Mesodermal cell (in vitro differentiated cells): ENCODE measurements at regions not wholly inside any gene's neighbourhood (a gene's known extent, or its start where the extent isn't known, plus 50 kb on each side); places are given as distances from the start of the nearest gene placed in this dataset.
A peak's percentile ranks its signal among the peaks of the same experiment; 100 is the strongest.

Experiments
- H3K27ac ChIP-seq: 2 replicates; pipeline ENCODE4 v1.7.0; 2013; ENCODE audit warnings: mild to moderate bottlenecking, low read depth, low read length, moderate library complexity; ENCODE audit not compliant: severe bottlenecking
- H3K36me3 ChIP-seq: 2 replicates; pipeline ENCODE4 v1.7.1; 2013; ENCODE audit warnings: mild to moderate bottlenecking, low read length, moderate library complexity; ENCODE audit not compliant: control insufficient read depth, insufficient read depth
- H3K4me1 ChIP-seq: one replicate; pipeline ENCODE4 v1.7.1; 2013; ENCODE audit warnings: mild to moderate bottlenecking, low read length; ENCODE audit not compliant: insufficient read depth, control insufficient read depth, poor library complexity, severe bottlenecking
- H3K4me3 ChIP-seq: 2 replicates; pipeline ENCODE4 v1.7.0; 2013; ENCODE audit warnings: low read length, control low read depth, mild to moderate bottlenecking; ENCODE audit not compliant: insufficient read depth, poor library complexity, severe bottlenecking; ENCODE audit errors: extremely low read depth
- H3K9me3 ChIP-seq: 2 replicates; pipeline ENCODE4 v1.7.1; 2013; ENCODE audit warnings: mild to moderate bottlenecking, low read length, moderate library complexity; ENCODE audit not compliant: control insufficient read depth
- WGBS, 2 experiments: methylation state at CpG; one replicate each; pipeline ENCODE4 v1.1.5; 2013; ENCODE audit warnings: missing lambda C conversion rate in 2 of 2; ENCODE audit not compliant: insufficient coverage in 2 of 2; 5-methylcytosine and 5-hydroxymethylcytosine counted together

DNA sequence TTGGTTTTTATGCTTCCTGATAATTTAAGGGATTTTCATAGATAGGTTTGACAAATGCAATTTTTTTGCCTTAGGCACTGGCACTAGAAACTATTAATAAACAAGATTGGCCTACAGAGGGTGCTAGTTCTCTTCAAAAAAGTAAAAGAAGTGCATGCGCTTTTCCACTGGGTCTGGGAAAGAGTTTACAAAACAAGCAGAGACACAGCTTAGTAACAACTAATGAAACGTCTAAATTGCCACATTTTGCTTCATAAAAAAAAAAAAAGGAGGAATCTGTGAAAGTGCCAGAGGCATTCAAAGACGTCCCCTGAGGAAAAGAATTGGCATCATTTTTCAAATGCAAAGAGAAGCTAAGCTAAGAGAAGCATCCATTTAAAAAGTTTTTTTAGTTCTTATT is 58.3 kb upstream of the EEA1 start:
- Histone ChIP-seq H3K9me3 (no peaks in the 10 kb centered on the region), H3K4me3 (no peak overlapping the region), H3K27ac (peak overlapping the region; percentile 49), H3K4me1 (peaks cover 14% of the 10 kb centered on the region), H3K36me3 (no peaks in the 10 kb centered on the region)
- WGBS, 2 experiments: 0 to 6% methylated on average over 1 to 2 of the region's 3 CpGs

DNA sequence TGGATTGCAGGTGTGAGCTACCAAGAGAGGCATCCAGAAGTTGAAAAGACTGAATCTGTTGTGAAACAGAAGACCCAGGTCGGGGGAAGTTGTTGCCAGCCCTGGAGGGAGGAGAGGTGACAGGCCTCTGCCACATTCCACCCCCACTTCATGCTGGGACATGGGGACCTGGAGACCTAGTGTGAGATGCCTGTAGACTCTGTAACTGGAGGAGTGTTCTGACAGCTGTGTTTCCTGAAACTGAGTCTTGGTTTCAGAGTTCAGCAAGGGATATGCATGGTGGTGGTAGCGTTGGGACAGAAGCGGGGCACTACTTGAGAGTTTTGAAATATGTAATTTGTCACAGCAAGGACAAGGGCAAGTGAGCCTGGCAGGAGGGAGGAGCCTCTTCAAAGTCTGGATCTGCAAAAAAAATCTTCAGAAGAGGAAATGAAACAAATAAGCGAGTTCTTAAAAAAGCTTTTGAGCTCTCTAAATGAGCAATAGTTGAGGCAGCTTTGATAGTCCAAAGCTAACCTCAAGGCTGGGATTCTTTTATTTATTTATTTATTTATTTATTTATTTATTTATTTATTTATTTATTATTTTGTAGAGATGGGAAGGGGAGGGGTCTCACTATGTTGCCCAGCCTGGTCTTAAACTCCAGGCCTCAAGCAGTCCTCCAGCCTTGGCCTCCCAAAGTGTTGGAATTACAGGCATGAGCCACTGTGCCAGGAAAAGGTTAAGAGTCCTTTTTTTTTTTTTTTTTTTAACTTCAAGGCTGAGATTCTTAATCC is 58.9 kb upstream of the EEA1 start:
- H3K9me3 ChIP-seq: no peaks in the 10 kb centered on the region
- H3K36me3 ChIP-seq: no peaks in the 10 kb centered on the region
- peak overlapping the region; percentile 49 for H3K27ac ChIP-seq
- no peak overlapping the region for H3K4me3 ChIP-seq
- peaks cover 14% of the 10 kb centered on the region for H3K4me1 ChIP-seq
- 68 to 89% methylated on average over 3 to 4 of the region's 4 CpGs for WGBS, 2 experiments

DNA sequence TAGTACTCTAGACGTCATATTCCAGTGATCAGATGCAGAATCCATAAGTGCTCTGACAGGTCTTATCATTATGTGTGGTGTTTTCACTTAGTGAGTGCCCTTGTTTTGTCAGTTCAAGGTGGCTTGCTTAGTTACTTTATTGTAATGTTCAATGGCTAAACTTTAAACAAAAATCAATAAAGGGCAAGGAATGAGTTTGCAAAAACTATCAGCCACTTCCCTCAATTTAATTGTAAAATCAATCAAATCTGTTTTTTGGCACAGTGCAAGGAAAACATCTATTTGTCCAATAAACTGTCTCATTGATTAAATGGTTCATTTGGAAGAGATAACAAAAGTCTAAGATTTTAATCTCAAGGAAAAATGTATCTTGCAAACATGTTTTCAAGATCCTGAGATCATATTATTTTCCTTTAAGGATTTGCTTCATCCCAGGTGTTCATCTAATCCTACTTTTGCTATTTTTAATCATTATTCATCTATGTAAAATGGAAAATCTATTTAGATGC is 59.6 kb upstream of the EEA1 start:
- Histone ChIP-seq H3K4me3 (no peak overlapping the region), H3K27ac (no peak overlapping the region), H3K9me3 (peaks cover 5% of the 10 kb centered on the region), H3K36me3 (no peaks in the 10 kb centered on the region), H3K4me1 (peaks cover 14% of the 10 kb centered on the region)
- no CpG with 5 or more reads among the region's 1 CpG for WGBS, 2 experiments

DNA sequence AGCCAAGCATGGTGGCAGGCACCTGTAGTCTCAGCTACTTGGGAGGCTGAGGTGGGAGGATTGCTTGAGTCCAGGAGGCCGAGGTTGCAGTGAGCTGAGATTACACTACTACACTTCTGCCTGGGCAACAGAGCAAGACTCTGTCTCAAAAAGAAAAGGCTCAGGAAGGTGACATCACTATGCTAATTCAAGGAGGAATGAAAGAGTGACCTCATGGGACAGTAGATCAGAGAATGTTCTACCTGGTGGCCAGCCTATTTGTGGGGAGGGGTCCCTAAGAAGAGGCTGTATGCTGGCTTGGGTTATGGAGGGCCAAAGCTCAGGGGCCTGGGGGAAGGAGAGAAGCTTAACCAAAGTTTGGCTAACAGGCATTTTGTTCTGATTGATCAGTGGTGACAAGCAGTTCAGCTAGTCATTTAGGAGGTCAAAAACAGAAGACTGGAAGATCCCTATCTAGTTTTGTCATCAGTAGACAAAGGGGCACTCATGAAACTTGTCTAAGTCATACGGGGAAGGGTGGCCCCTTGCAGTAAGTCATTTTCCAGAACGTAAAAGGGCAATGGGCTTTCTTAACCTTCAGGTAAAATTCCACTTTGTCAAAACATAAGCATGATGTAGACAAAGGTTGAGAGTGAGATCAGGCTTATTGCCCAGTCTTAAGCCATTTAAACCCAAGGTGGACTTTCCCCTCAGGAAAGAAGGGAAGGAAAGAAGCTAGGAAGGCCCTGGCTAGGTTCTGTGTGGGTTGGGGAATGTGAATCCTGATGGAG is 60.8 kb upstream of the EEA1 start:
- 85 to 100% methylated on average over 2 to 3 of the region's 3 CpGs for WGBS, 2 experiments

DNA sequence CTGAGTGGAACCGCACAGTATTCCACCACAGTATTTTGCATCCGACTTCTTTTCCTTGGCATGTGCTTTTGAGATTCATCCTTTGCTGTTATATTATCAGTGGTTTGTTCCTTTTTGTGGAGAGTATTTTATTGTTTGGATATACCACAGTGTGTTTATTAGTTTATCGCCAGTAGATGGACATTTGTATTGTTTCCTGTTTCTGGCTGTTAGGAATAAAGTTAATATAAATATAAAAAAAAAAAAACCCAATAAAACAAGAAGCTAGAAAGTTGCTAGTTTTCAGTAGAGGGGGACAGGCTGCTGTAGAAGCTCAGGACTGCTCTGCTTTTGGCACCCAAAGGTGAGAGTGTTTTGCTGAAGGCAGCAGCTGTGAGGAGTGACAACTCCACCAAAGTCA is 62.0 kb upstream of the EEA1 start:
- Histone ChIP-seq H3K27ac (no peak overlapping the region), H3K4me3 (no peak overlapping the region), H3K4me1 (peaks cover 14% of the 10 kb centered on the region), H3K36me3 (no peaks in the 10 kb centered on the region), H3K9me3 (peaks cover 5% of the 10 kb centered on the region)
- WGBS, 2 experiments: 83% methylated on average over 1 of the region's 3 CpGs; no CpG with 5 or more reads in 1 of the 2 experiments

More for the DNA sequence above, 60.8 kb upstream of the EEA1 start:
- Histone ChIP-seq H3K9me3 (peaks cover 5% of the 10 kb centered on the region), H3K4me1 (peaks cover 14% of the 10 kb centered on the region), H3K4me3 (no peak overlapping the region), H3K27ac (no peak overlapping the region), H3K36me3 (no peaks in the 10 kb centered on the region)

DNA sequence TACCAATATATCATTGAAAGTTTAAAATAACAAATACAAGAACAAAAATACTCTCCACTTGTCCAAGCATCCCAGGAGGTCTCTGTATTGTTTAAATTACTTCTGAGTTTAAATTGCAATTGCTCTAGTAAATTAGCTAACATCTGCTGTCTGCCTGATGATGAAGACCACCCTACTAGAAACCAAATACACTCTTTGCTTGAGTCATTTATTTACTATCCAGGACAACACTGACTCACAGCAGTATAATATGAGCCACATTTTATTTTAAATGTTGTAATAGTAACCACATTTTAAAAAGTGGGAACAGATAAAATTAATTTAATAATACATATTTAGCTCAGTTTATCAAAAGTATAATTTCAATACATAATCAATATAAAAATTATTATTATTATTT is 62.9 kb upstream of the EEA1 start:
- Histone ChIP-seq H3K4me1 (peaks cover 16% of the 10 kb centered on the region), H3K27ac (no peak overlapping the region), H3K4me3 (no peak overlapping the region)

DNA sequence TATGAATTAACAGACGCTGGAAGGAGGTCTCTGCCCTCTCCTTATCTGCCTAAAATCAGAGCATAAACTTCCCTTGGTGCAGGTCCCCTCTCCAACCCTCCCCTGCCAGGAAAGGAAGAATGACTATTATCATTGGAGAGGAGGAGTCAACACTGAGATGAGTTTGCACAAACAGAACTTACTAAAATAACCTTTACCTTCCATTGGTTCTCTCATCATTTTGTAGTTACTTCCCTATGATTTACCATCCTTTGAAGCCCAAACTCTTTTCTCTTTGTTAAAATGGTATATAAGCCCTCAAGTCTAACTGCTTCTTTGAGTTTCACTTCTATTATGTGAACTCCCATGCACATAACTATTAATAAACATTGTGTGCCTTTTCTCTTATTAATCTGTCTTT is 64.2 kb upstream of the EEA1 start:
- no peaks in the 10 kb centered on the region for H3K36me3 ChIP-seq
- no CpG with 5 or more reads among the region's 1 CpG for whole genome bisulfite sequencing, 2 experiments
- peaks cover 5% of the 10 kb centered on the region for H3K9me3 ChIP-seq
- H3K27ac ChIP-seq: no peak overlapping the region
- H3K4me1 ChIP-seq: peaks cover 9% of the 10 kb centered on the region
- no peak overlapping the region for H3K4me3 ChIP-seq

More for the DNA sequence above, 62.9 kb upstream of the EEA1 start:
- Histone ChIP-seq H3K36me3 (no peaks in the 10 kb centered on the region), H3K9me3 (peaks cover 5% of the 10 kb centered on the region)

DNA sequence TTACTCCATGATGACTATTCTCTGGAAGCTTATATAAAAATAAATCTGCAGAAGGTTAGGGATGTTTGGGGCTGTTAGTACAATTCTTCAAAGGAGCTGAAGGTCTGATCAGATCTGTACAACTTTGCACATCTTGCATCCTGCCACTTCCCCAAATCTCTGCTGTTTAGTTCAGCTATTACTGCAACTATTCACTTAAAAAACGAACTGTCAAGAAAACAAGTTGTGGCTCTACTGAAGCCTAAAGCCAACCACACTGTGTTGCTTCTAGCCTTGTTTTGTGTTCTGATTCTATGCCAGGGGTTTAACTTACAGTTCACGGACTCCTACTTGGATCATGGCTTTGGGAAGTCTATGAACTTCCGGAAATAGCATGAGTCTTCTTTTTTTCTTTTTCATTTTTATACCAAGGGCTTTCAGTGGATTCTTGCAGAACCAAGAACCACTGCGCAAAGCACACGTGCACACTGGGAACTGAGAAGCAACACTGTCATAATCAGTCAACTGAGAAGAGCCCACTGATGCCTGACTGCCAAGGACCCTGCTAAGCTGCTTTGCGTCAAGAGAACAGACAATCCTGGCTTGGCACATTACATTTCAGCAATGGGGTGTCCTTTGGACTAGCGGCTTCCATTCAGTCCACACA is 66.3 kb upstream of the EEA1 start:
- 95 to 99% methylated on average over 5 to 6 of the region's 7 CpGs for WGBS, 2 experiments

DNA sequence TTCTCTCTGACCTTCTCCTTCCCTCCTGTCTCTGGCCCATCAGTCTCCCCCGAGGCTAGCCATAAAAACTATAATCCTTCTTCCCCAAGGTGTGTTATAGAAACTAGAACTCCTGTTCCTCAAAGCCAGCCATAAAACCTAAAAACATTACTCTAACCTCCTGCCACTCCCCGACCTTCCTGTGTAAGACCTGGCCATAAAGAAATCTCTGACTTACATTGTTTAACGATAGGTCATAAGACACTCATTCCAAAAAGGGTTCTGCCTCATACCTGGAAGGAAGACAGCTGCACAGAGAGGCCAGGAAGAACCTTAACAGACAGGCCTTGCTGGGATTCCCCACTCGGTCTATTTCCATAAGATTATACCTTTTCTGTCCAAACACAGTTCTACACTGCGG is 70.9 kb upstream of the EEA1 start:
- Histone ChIP-seq H3K4me3 (no peak overlapping the region), H3K9me3 (no peaks in the 10 kb centered on the region), H3K36me3 (no peaks in the 10 kb centered on the region), H3K27ac (no peak overlapping the region), H3K4me1 (peaks cover 30% of the 10 kb centered on the region)
- 90 to 92% methylated on average over 4 of the region's 5 CpGs for WGBS, 2 experiments

More for the DNA sequence above, 66.3 kb upstream of the EEA1 start:
- Histone ChIP-seq H3K4me1 (peaks cover 3% of the 10 kb centered on the region), H3K36me3 (no peaks in the 10 kb centered on the region), H3K9me3 (peaks cover 5% of the 10 kb centered on the region), H3K4me3 (no peak overlapping the region), H3K27ac (no peak overlapping the region)

DNA sequence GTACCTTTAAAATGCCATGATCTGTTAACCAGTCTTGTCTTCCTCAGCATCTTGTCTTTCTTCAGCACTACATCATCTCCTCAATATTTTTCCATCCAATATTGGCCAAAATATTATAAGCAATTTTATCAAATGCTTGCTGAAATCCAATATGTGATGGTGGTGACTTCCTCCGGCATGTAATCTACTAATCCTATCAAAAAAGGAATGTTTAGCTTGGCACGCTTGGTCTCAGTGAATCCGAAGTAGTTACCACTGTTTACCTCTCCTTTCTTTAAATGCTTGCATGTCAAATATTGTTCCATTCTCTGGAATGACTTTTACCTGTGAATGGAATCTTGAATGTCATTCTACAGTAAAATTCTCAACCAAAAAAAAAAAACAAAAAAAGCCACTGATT is 72.3 kb upstream of the EEA1 start:
- WGBS, 2 experiments: 92% methylated on average over 2 of the region's 3 CpGs
- Histone ChIP-seq H3K36me3 (no peaks in the 10 kb centered on the region), H3K4me3 (no peak overlapping the region), H3K27ac (no peak overlapping the region), H3K9me3 (no peaks in the 10 kb centered on the region), H3K4me1 (peaks cover 38% of the 10 kb centered on the region)
